IPS-18a (cell line): ENCODE measurements at regions not wholly inside any gene's neighbourhood (a gene's known extent, or its start where the extent isn't known, plus 50 kb on each side); places are given as distances from the start of the nearest gene placed in this dataset.

ENCODE experiments used
- H3K27ac ChIP-seq: one replicate; pipeline ENCODE4 v1.5.1; 2013; ENCODE audit warnings: low read length
- H3K27me3 ChIP-seq: one replicate; pipeline ENCODE4 v1.6.1; 2013; ENCODE audit warnings: mild to moderate bottlenecking, low read length; ENCODE audit not compliant: control insufficient read depth, insufficient read depth
- H3K36me3 ChIP-seq: one replicate; pipeline ENCODE4 v1.6.1; 2013; ENCODE audit warnings: low read depth, low read length; ENCODE audit not compliant: control insufficient read depth
- H3K4me1 ChIP-seq: one replicate; pipeline ENCODE4 v1.6.1; 2013; ENCODE audit warnings: low read depth, low read length; ENCODE audit not compliant: control insufficient read depth
- H3K4me3 ChIP-seq: one replicate; pipeline ENCODE4 v1.5.1; 2013; ENCODE audit warnings: low read length
- H3K9ac ChIP-seq: one replicate; pipeline ENCODE4 v1.6.1; 2013; ENCODE audit warnings: mild to moderate bottlenecking, low read length, moderate library complexity
- H3K9me3 ChIP-seq: one replicate; pipeline ENCODE4 v1.6.1; 2013; ENCODE audit warnings: low read depth, low read length; ENCODE audit not compliant: control insufficient read depth

- H3K4me3 ChIP-seq: peak overlapping the region; percentile 9
- no peaks in the 10 kb centered on the region for H3K27me3 ChIP-seq
- no peaks in the 10 kb centered on the region for H3K36me3 ChIP-seq
- H3K9ac ChIP-seq: no peak overlapping the region
- H3K9me3 ChIP-seq: no peaks in the 10 kb centered on the region
- no peak overlapping the region for H3K27ac ChIP-seq
- peaks cover 6% of the 10 kb centered on the region for H3K4me1 ChIP-seq
Observed at GRCh38 chr2:186255823-186256222, 230.2 kb upstream of the ZC3H15 start.

GRCh38 chr2:186256540-186256939 is 229.5 kb upstream of the ZC3H15 start:
- no peak overlapping the region for H3K4me3 ChIP-seq
- no peaks in the 10 kb centered on the region for H3K27me3 ChIP-seq
- no peaks in the 10 kb centered on the region for H3K36me3 ChIP-seq
- no peak overlapping the region for H3K9ac ChIP-seq
- peaks cover 6% of the 10 kb centered on the region for H3K4me1 ChIP-seq
- no peak overlapping the region for H3K27ac ChIP-seq
- no peaks in the 10 kb centered on the region for H3K9me3 ChIP-seq

DNA sequence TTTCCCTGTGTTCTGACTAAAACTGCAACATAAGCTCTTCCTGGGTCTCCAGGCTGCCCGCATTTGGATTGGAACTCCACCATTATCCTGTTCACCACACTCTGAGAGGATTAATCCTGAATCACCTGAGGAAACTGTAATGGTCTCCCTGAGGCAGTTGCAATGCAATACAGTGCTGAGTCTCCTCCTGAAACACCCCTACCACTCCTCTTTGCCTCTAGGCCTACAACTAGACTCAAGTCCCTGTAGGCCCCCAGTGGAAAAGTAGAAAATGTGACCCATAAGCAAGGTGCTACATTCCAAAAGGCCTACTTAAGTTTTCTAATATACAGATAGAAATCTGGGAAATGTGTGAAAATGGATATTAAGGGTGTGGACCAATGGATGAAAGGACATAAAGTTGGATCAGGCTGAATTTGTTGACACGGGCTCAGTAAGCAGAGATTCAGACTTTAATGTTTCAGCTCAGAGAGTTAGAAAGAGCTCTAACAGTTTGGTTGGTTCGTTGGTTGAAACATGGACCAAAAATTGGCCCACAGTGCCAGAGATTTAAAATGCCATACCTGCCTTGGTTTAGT is 222.3 kb upstream of the ZC3H15 start:
- Histone ChIP-seq H3K4me3 (no peak overlapping the region), H3K9me3 (peaks cover 2% of the 10 kb centered on the region), H3K27me3 (no peaks in the 10 kb centered on the region), H3K36me3 (no peaks in the 10 kb centered on the region), H3K9ac (no peak overlapping the region), H3K4me1 (no peaks in the 10 kb centered on the region), H3K27ac (no peak overlapping the region)

DNA sequence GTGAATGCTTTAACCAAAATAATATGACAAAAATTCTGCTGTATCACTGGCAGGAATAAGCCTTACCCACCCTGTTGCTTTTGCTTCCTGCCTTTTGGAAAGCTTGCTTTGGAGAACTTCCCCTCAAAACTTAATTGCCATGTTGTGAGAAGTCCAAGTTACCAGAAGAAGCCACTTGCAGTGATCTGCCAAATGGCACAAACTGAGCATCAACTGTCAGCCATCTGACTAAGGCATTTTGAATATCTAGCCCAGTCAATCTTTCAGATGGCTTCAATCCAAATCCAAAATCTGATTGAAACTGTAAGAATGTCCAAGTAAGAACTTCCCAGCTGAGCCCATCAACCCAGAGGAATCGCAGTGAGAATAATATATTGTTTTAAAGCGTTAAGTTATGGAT is 216.5 kb upstream of the ZC3H15 start:
- Histone ChIP-seq H3K9ac (no peak overlapping the region), H3K36me3 (no peaks in the 10 kb centered on the region), H3K9me3 (peaks cover 6% of the 10 kb centered on the region), H3K4me3 (no peak overlapping the region), H3K27ac (no peak overlapping the region), H3K27me3 (no peaks in the 10 kb centered on the region), H3K4me1 (no peaks in the 10 kb centered on the region)

DNA sequence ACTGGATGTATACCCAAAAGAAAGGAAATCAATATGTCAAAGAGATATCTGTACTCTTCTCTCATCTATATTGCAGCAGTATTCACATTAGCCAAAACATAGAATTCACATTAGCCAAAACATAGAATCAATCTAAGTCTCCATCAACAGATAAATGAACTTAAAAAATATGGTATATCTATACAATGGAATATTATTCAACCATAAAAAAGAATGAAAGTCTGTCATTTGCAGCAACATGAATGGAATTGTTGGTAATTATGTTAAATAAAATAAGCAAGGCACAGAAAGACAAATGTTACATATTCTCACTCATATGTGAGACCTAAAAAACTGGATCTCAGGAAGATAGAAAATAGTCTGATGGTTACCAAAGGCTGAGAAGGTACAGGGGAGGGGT is 212.1 kb upstream of the ZC3H15 start:
- Histone ChIP-seq H3K9ac (no peak overlapping the region), H3K4me3 (no peak overlapping the region), H3K4me1 (peaks cover 6% of the 10 kb centered on the region), H3K36me3 (no peaks in the 10 kb centered on the region), H3K9me3 (peaks cover 4% of the 10 kb centered on the region), H3K27ac (no peak overlapping the region), H3K27me3 (no peaks in the 10 kb centered on the region)

DNA sequence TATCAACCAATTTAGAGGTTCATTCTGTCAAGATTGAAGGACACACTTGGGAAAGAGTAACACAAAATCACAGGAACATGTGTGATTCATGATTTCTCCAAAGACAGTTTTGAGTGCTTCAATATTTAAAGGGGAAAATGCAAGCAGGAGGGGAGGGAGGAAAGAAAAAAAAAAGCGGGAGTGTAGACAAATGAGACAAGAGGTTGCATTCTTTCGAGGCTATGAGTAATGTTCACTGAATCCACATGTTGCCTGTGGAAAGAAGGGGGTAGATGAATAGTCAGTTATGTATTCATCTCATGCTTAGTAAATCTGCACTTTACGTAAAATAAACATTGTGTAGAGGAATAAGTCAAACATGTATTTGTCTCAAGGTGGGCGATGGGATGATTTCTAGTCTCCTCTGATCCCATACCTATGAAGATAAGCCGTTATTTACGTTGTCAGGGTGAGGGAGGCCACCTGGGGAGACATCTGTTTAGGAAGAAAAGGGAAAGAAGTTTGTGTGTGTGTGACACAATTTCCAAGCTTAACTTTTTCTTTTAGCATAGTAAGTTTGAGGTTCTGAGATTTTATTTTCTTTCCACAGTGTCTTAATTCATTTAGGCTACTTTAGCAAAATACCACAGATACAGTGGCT is 211.0 kb upstream of the ZC3H15 start:
- Histone ChIP-seq H3K4me3 (no peak overlapping the region), H3K36me3 (no peaks in the 10 kb centered on the region), H3K9me3 (peaks cover 5% of the 10 kb centered on the region), H3K4me1 (peaks cover 6% of the 10 kb centered on the region), H3K27ac (no peak overlapping the region), H3K9ac (no peak overlapping the region), H3K27me3 (no peaks in the 10 kb centered on the region)

GRCh38 chr2:186276909-186277308 is 209.2 kb upstream of the ZC3H15 start:
- Histone ChIP-seq H3K9me3 (peaks cover 10% of the 10 kb centered on the region), H3K27me3 (no peaks in the 10 kb centered on the region), H3K9ac (no peak overlapping the region), H3K27ac (no peak overlapping the region), H3K36me3 (no peaks in the 10 kb centered on the region), H3K4me1 (peaks cover 9% of the 10 kb centered on the region), H3K4me3 (no peak overlapping the region)

GRCh38 chr2:186281726-186282125 is 204.3 kb upstream of the ZC3H15 start:
- H3K9me3 ChIP-seq: peaks cover 6% of the 10 kb centered on the region
- H3K4me1 ChIP-seq: peaks cover 3% of the 10 kb centered on the region
- H3K27ac ChIP-seq: no peak overlapping the region
- H3K27me3 ChIP-seq: no peaks in the 10 kb centered on the region
- H3K36me3 ChIP-seq: no peaks in the 10 kb centered on the region
- H3K9ac ChIP-seq: no peak overlapping the region
- no peak overlapping the region for H3K4me3 ChIP-seq

- H3K27me3 ChIP-seq: no peaks in the 10 kb centered on the region
- no peaks in the 10 kb centered on the region for H3K36me3 ChIP-seq
- no peak overlapping the region for H3K27ac ChIP-seq
- no peaks in the 10 kb centered on the region for H3K9me3 ChIP-seq
- peaks cover 2% of the 10 kb centered on the region for H3K4me1 ChIP-seq
- H3K9ac ChIP-seq: no peak overlapping the region
- no peak overlapping the region for H3K4me3 ChIP-seq
Observed at GRCh38 chr2:186294248-186294888, 191.7 kb upstream of the ZC3H15 start.

DNA sequence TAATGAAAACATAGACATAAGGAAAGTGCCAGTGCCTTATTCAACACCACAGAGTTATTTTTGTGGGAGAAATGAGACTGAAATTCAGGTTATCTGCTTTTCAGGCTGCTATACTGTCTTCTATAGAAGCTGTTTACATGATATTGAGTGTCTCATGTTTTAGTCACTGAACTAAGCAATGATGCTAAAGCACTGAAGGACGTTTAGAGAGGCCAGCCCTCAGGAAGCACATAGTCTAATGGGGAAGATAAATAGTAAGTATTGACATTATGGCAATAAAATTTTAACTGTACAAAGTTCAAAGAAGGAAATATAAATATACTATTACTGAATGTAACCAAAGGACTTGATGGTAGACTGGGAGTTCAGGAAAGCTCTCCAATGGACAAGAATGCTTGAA is 186.4 kb upstream of the ZC3H15 start:
- Histone ChIP-seq H3K4me1 (peaks cover 2% of the 10 kb centered on the region), H3K27me3 (no peaks in the 10 kb centered on the region), H3K27ac (no peak overlapping the region), H3K4me3 (no peak overlapping the region), H3K36me3 (no peaks in the 10 kb centered on the region), H3K9me3 (no peaks in the 10 kb centered on the region), H3K9ac (no peak overlapping the region)

DNA sequence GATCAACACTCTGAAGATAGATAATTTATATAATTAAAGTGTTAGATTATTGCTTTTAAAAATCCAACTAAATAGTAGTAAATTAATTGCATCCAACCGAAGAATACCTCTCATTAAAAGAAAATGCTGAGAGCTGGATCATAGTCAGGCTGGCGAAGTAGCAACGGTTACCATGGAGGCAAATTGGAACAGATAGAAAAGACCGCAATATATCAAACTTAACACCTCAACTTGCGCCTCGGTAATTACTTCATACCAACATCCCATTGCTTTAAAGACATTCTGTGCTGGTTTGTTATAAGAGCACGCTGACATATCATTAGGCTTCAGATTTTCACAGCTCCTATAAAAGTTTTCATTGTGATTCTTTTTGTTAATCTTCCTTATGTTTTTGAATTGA is 183.8 kb upstream of the ZC3H15 start:
- Histone ChIP-seq H3K27ac (no peak overlapping the region), H3K27me3 (no peaks in the 10 kb centered on the region), H3K9ac (no peak overlapping the region), H3K9me3 (no peaks in the 10 kb centered on the region), H3K4me3 (no peak overlapping the region), H3K36me3 (no peaks in the 10 kb centered on the region), H3K4me1 (peaks cover 15% of the 10 kb centered on the region)

- H3K4me1 ChIP-seq: peaks cover 23% of the 10 kb centered on the region
- no peak overlapping the region for H3K4me3 ChIP-seq
- no peak overlapping the region for H3K9ac ChIP-seq
- H3K27me3 ChIP-seq: no peaks in the 10 kb centered on the region
- H3K9me3 ChIP-seq: no peaks in the 10 kb centered on the region
- no peaks in the 10 kb centered on the region for H3K36me3 ChIP-seq
- no peak overlapping the region for H3K27ac ChIP-seq
Observed at GRCh38 chr2:186303091-186303490, 183.0 kb upstream of the ZC3H15 start.
